H1 (cell line): ENCODE measurements at regions not wholly inside any gene's neighbourhood (a gene's known extent, or its start where the extent isn't known, plus 50 kb on each side); places are given as distances from the start of the nearest gene placed in this dataset.

Experiments
- EZH2 ChIP-seq: fragments of 200-600 bp; sonication (generic); IDR thresholded peaks from 2 replicates; pipeline ENCODE4 v1.7.1; 2012; ENCODE audit warnings: low read depth, mild to moderate bottlenecking, moderate library complexity, low read length, inconsistent platforms; ENCODE audit not compliant: severe bottlenecking
- POLR2AphosphoS5 ChIP-seq: IDR thresholded peaks from 2 replicates; pipeline ENCODE4 v1.6.1; 2011; ENCODE audit warnings: low read depth, low read length

- TF ChIP-seq POLR2AphosphoS5: no peak; the same call in 1 of the 2 replicates
- no peak for TF ChIP-seq EZH2
These were observed 73.4 kb upstream of the KCNMA1 start for GRCh38 chr10:77710759-77711682.
